SU-DHL-6 (cell line): ENCODE measurements at regions not wholly inside any gene's neighbourhood (a gene's known extent, or its start where the extent isn't known, plus 50 kb on each side); places are given as distances from the start of the nearest gene placed in this dataset.

Experiments
- H2AFZ ChIP-seq: fragments of 200-600 bp; sonication (generic); 2 replicates; pipeline ENCODE4 v1.6.1; 2014; ENCODE audit warnings: low read depth, mild to moderate bottlenecking, moderate library complexity, mixed read lengths, antibody characterized with exemption, low read length; ENCODE audit not compliant: severe bottlenecking
- H3F3A ChIP-seq: fragments of 200-600 bp; shearing (Covaris generic); 2 replicates; pipeline ENCODE4 v1.6.0; 2016; ENCODE audit warnings: antibody characterized with exemption, mild to moderate bottlenecking; ENCODE audit not compliant: insufficient read depth
- H3K27ac ChIP-seq: fragments of 200-600 bp; sonication (generic); 2 replicates; pipeline ENCODE4 v1.5.1; 2016; ENCODE audit warnings: low read depth, mild to moderate bottlenecking, low read length, moderate library complexity, mixed read lengths
- H3K27me3 ChIP-seq: fragments of 200-600 bp; sonication (generic), shearing (Covaris generic); 2 replicates; pipeline ENCODE4 v1.6.0; 2014; ENCODE audit warnings: mild to moderate bottlenecking, low read length
- H3K36me3 ChIP-seq: fragments of 200-600 bp; sonication (generic); 2 replicates; pipeline ENCODE4 v1.6.1; 2014; ENCODE audit warnings: mild to moderate bottlenecking, low read length, mixed read lengths
- H3K4me2 ChIP-seq: fragments of 300-600, 200-600 bp; shearing (Covaris generic), sonication (generic); 2 replicates; pipeline ENCODE4 v1.6.0; 2014; ENCODE audit warnings: low read length, low read depth, mild to moderate bottlenecking; ENCODE audit not compliant: poor library complexity, severe bottlenecking
- H3K4me3 ChIP-seq: fragments of 200-600 bp; sonication (generic); 2 replicates; pipeline ENCODE4 v1.5.1; 2014; ENCODE audit warnings: antibody characterized with exemption, low read length, mild to moderate bottlenecking, mixed read lengths; ENCODE audit not compliant: insufficient read depth, poor library complexity, severe bottlenecking
- H3K79me2 ChIP-seq: fragments of 200-600 bp; sonication (generic); 2 replicates; pipeline ENCODE4 v1.6.1; 2014; ENCODE audit warnings: mild to moderate bottlenecking, low read length, moderate library complexity; ENCODE audit not compliant: insufficient read depth
- H3K9ac ChIP-seq: fragments of 200-600 bp; sonication (generic); 2 replicates; pipeline ENCODE4 v1.7.0; 2014; ENCODE audit warnings: mild to moderate bottlenecking, low read length
- H3K9me2 ChIP-seq: fragments of 200-600 bp; sonication (generic); replicated peaks from 2 replicates; pipeline ENCODE4 v1.6.1; 2014; ENCODE audit warnings: low read length; ENCODE audit not compliant: insufficient read depth
- H3K9me3 ChIP-seq: fragments of 200-600 bp; sonication (generic); 2 replicates; pipeline ENCODE4 v1.6.1; 2014; ENCODE audit warnings: low read length, mixed read lengths; ENCODE audit not compliant: insufficient read depth
- H4K20me1 ChIP-seq: fragments of 200-600 bp; sonication (generic); 2 replicates; pipeline ENCODE4 v1.6.1; 2014; ENCODE audit warnings: low read depth, mild to moderate bottlenecking, antibody characterized with exemption, low read length, moderate library complexity, mixed read lengths
- EZH2phosphoT487 ChIP-seq: fragments of 200-600 bp; sonication (generic), shearing (Covaris generic); conservative IDR thresholded peaks from 2 replicates; pipeline ENCODE4 v1.6.1; 2018; ENCODE audit warnings: mild to moderate bottlenecking, antibody characterized with exemption, low read length, moderate library complexity, mixed read lengths
- TF ChIP-seq, protein P1 (sequence below): fragments of 200-600 bp; sonication (generic); IDR thresholded peaks from one replicate; pipeline ENCODE4 v1.5.1; 2017; ENCODE audit warnings: antibody characterized with exemption, mild to moderate bottlenecking, low read length, moderate library complexity; ENCODE audit not compliant: insufficient read depth, poor library complexity, severe bottlenecking

DNA sequence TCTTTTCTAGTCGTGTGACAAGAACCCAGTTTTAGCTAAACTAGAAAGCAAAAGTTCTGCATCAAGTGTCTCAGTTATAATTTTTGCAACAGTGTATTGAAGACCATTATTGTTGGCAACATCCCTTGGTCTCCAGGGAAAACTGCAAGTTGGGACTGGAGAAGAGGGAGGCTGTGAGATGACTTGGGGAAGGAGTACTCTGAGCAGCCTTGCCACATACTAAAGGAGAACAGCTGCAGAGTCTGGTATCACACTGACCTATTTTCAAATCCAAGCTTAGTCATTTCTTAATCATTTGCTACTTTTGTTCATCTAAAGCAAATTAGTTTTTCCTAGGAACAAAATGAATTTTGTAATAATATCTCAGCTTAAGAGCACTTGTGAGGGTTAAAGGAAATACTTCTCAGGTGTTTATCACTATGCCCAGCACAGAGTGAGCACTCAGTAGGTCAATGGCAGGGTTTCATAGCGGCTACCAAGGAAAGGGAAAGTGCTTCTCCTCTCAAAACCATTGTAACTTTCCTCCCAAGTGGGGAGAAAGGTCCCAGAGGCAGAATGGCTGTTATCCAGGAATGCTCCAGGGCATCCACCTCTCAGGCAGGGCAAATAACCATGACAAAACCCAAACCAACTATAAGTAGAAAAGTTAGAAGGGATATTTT lies 247.1 kb downstream of the C11orf87 start:
- H3K36me3 ChIP-seq: no peaks in the 10 kb centered on the region
- no peak overlapping the region for H3K27ac ChIP-seq
- no peak overlapping the region for H2AFZ ChIP-seq
- no peaks in the 10 kb centered on the region for H3K27me3 ChIP-seq
- no peak overlapping the region for H3K9ac ChIP-seq
- TF ChIP-seq EZH2phosphoT487: no peak
- TF ChIP-seq, protein P1, sequence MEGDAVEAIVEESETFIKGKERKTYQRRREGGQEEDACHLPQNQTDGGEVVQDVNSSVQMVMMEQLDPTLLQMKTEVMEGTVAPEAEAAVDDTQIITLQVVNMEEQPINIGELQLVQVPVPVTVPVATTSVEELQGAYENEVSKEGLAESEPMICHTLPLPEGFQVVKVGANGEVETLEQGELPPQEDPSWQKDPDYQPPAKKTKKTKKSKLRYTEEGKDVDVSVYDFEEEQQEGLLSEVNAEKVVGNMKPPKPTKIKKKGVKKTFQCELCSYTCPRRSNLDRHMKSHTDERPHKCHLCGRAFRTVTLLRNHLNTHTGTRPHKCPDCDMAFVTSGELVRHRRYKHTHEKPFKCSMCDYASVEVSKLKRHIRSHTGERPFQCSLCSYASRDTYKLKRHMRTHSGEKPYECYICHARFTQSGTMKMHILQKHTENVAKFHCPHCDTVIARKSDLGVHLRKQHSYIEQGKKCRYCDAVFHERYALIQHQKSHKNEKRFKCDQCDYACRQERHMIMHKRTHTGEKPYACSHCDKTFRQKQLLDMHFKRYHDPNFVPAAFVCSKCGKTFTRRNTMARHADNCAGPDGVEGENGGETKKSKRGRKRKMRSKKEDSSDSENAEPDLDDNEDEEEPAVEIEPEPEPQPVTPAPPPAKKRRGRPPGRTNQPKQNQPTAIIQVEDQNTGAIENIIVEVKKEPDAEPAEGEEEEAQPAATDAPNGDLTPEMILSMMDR: no peak
- H3K9me3 ChIP-seq: no peaks in the 10 kb centered on the region
- no peaks in the 10 kb centered on the region for H3K9me2 ChIP-seq
- H3K4me3 ChIP-seq: no peak overlapping the region
- H3F3A ChIP-seq: no peaks in the 10 kb centered on the region
- no peaks in the 10 kb centered on the region for H4K20me1 ChIP-seq
- H3K79me2 ChIP-seq: no peaks in the 10 kb centered on the region
- no peak overlapping the region for H3K4me2 ChIP-seq

DNA sequence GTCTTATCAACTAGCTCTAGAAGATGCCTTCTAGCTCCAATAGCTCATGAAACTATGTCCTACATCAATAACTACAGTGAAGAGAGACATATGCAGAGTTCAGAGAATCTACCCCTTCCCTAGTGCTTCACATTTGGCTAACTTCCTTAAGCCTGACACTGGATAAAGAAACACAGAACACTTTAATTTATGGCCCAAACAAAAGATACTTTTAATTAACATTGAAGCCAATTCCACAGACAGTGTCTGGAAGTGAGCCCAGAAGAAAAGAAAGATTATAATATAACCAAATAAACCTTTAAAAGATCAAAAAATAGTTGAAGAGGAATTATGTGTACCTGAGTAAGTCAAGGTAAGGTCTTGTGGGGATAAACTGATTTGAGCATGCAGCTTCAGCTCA lies 255.2 kb downstream of the C11orf87 start:
- H3K27ac ChIP-seq: no peak overlapping the region
- no peaks in the 10 kb centered on the region for H4K20me1 ChIP-seq
- H2AFZ ChIP-seq: no peak overlapping the region
- H3K4me3 ChIP-seq: no peak overlapping the region
- H3K79me2 ChIP-seq: no peaks in the 10 kb centered on the region
- H3K9me3 ChIP-seq: no peaks in the 10 kb centered on the region
- no peaks in the 10 kb centered on the region for H3F3A ChIP-seq
- no peak for TF ChIP-seq EZH2phosphoT487
- TF ChIP-seq, protein P1: no peak
- no peaks in the 10 kb centered on the region for H3K36me3 ChIP-seq
- H3K9me2 ChIP-seq: no peaks in the 10 kb centered on the region
- H3K4me2 ChIP-seq: no peak overlapping the region
- no peak overlapping the region for H3K9ac ChIP-seq
- no peaks in the 10 kb centered on the region for H3K27me3 ChIP-seq

DNA sequence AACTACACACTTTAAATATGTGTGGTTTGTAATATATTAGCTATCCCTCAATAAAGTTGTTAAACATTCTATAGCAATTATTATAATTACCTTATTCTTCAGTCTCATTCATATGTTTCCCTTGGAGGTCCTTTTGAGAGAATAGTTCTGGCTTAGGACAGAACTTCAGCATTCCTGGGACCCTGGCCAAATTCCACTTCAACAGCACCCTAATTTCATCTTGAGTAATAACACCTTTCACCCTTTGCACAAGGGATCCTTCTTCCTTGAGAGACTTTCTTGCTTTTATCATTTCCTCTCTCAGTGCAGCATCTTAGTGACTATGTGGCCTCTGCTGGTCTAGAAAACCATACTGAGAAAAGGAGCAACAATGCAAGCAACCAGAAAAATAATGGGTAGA lies 255.9 kb downstream of the C11orf87 start:
- Histone ChIP-seq H3K9ac (no peak overlapping the region), H3K79me2 (no peaks in the 10 kb centered on the region), H2AFZ (no peak overlapping the region), H3K9me2 (no peaks in the 10 kb centered on the region), H4K20me1 (no peaks in the 10 kb centered on the region), H3F3A (no peaks in the 10 kb centered on the region), H3K9me3 (no peaks in the 10 kb centered on the region), H3K4me3 (no peak overlapping the region), H3K27me3 (no peaks in the 10 kb centered on the region), H3K36me3 (no peaks in the 10 kb centered on the region), H3K4me2 (no peak overlapping the region), H3K27ac (no peak overlapping the region)
- no peak for TF ChIP-seq EZH2phosphoT487
- TF ChIP-seq, protein P1: no peak
